Psoas muscle (tissue), 7 donors: ENCODE measurements at regions not wholly inside any gene's neighbourhood (a gene's known extent, or its start where the extent isn't known, plus 50 kb on each side); places are given as distances from the start of the nearest gene placed in this dataset.

Source experiments
- ATAC-seq, 4 donors: fragments of 200-7000 bp; cut with Tn5 transposase; one replicate each; pipeline ENCODE4 v1.9.1; 2020; ENCODE audit warnings: moderate library complexity in 3 of 4, mild to moderate bottlenecking in 2 of 4
- DNase-seq, 2 donors: peaks; one replicate each; pipeline ENCODE4 v3.0.0-alpha.2; 2020
- H3K27ac ChIP-seq: fragments of 200-600 bp; one replicate; pipeline ENCODE4 v1.8.0; 2022
- H3K27me3 ChIP-seq, 3 donors: fragments of 200-600 bp in 1 of 3; one replicate each; pipeline versions ENCODE4 v1.6.1 to v1.8.0; 2013 to 2022; ENCODE audit warnings: low read length in 2 of 3, mild to moderate bottlenecking in 2 of 3, moderate library complexity in 1 of 3; ENCODE audit not compliant: insufficient read depth in 3 of 3
- H3K36me3 ChIP-seq, 2 donors: fragments of 200-600 bp in 1 of 2; one replicate each; pipeline versions ENCODE4 v1.6.1 to v1.8.0; 2013 to 2022; ENCODE audit warnings: low read depth in 1 of 2, mild to moderate bottlenecking in 1 of 2, moderate library complexity in 1 of 2; ENCODE audit not compliant: insufficient read depth in 1 of 2
- H3K4me1 ChIP-seq: fragments of 200-600 bp; one replicate; pipeline ENCODE4 v1.8.0; 2022
- H3K4me3 ChIP-seq: fragments of 200-600 bp; one replicate; pipeline ENCODE4 v1.8.0; 2022; ENCODE audit warnings: mild to moderate bottlenecking
- H3K9me3 ChIP-seq: fragments of 200-600 bp; one replicate; pipeline ENCODE4 v1.8.0; 2022
- WGBS, 3 donors: extraction: QIAGEN DNeasy Blood & Tissue Kit; methylation state at CpG; one replicate each; pipeline versions ENCODE4 v1.1.6 to v1.1.7; 2013; 5-methylcytosine and 5-hydroxymethylcytosine counted together
- intact Hi-C, 2 donors: fragments of 100-400 bp; cut with DNase I; formaldehyde crosslinking; loops; one replicate each; pipeline versions ENCODE4 v1.11.0 to v1.14.2; 2022
- TF ChIP-seq, protein P1 (sequence below): fragments of 200-600 bp; IDR thresholded peaks from one replicate; pipeline ENCODE4 v1.8.0; 2022; ENCODE audit warnings: antibody characterized with exemption
- donor health status: healthy with polysubstance abuse.
- donor health status: DM: no; HTN: no; CAD: no; lungs with moderate emphysema.
- donor health status: Bipolar disorder and iron deficiency.
- donor health status: healthy.
- donor health status: DM: yes; HTN: yes; CAD: no.
- donor health status: DM: no; HTN: no; CAD: no.
- donor health status: DM: yes; HTN: yes; CAD: no.

DNA sequence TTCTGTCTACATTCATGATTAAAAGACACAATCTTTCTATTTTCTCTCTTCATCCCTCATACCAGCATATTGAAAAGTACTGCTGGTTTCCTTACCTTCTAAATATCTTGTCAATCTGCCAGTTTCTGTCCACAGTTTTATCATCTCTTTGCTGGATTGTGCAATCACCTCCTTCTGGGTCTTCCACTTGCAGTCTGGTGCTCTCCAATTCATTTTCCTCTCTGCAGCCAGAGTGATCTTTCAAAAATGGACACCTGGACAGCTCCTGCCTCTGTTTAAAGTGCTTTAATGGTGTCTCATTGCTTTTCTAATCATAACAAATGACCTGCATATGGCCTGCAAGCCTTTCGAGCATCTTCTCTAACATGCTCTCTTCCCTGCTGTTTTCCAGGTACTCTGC, 94.0 kb downstream of the C1QL2 start:
- no peak overlapping the region for H3K27ac ChIP-seq
- intact Hi-C loops: no loop called here
- DNase-seq: no peak
- H3K27me3 ChIP-seq: no peaks in the 10 kb centered on the region
- WGBS, 3 donors: 59 to 78% (median 72%) methylated on average over 1 of the region's 1 CpG
- H3K4me1 ChIP-seq: no peaks in the 10 kb centered on the region
- no peaks in the 10 kb centered on the region for H3K36me3 ChIP-seq
- no peaks in the 10 kb centered on the region for H3K9me3 ChIP-seq
- no peak for ATAC-seq
- TF ChIP-seq, protein P1, sequence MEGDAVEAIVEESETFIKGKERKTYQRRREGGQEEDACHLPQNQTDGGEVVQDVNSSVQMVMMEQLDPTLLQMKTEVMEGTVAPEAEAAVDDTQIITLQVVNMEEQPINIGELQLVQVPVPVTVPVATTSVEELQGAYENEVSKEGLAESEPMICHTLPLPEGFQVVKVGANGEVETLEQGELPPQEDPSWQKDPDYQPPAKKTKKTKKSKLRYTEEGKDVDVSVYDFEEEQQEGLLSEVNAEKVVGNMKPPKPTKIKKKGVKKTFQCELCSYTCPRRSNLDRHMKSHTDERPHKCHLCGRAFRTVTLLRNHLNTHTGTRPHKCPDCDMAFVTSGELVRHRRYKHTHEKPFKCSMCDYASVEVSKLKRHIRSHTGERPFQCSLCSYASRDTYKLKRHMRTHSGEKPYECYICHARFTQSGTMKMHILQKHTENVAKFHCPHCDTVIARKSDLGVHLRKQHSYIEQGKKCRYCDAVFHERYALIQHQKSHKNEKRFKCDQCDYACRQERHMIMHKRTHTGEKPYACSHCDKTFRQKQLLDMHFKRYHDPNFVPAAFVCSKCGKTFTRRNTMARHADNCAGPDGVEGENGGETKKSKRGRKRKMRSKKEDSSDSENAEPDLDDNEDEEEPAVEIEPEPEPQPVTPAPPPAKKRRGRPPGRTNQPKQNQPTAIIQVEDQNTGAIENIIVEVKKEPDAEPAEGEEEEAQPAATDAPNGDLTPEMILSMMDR: no peak
- H3K4me3 ChIP-seq: no peak overlapping the region

- Histone ChIP-seq H3K36me3 (no peaks in the 10 kb centered on the region), H3K4me3 (no peak overlapping the region), H3K4me1 (no peaks in the 10 kb centered on the region), H3K27me3 (peaks cover 0 to 3% (median 0%) of the 10 kb centered on the region in 3 donors), H3K9me3 (no peaks in the 10 kb centered on the region), H3K27ac (no peak overlapping the region)
- TF ChIP-seq, protein P1: no peak
- ATAC-seq: no peak
- intact Hi-C loops: no loop called here
- DNase-seq: no peak
- 42 to 66% (median 54%) methylated on average over 3 of the region's 3 CpGs for WGBS, 3 donors
Measured at GRCh38 chr2:119063177-119063576, 95.4 kb downstream of the C1QL2 start.

DNA sequence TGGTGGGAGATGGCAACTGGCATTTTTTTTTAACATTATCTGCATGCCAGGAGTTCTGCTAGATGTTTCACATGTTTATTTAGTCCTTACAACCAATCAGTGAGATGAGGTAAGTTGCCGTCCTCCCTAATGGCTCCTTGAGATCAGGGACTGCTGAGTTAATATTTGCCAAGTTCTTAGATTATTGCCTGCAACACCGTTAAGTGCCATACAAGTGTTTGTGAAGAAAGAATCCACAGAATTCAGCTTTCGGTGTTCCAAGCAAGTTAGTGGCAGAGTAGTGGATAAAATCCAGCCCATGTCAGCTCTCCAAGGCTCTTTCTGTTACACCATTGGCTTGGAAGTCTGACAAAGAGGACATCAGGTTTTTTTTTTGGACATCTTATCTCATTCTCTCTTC, 95.9 kb downstream of the C1QL2 start:
- 26 to 39% (median 31%) methylated on average over 3 of the region's 3 CpGs for WGBS, 3 donors
- ATAC-seq (no peak), DNase-seq (no peak)
- H3K9me3 ChIP-seq: no peaks in the 10 kb centered on the region
- H3K4me1 ChIP-seq: no peaks in the 10 kb centered on the region
- intact Hi-C loops: no loop called here
- peaks cover 0 to 4% (median 0%) of the 10 kb centered on the region in 3 donors for H3K27me3 ChIP-seq
- H3K4me3 ChIP-seq: no peak overlapping the region
- H3K27ac ChIP-seq: no peak overlapping the region
- TF ChIP-seq, protein P1: no peak
- no peaks in the 10 kb centered on the region for H3K36me3 ChIP-seq

- DNase-seq (no peak), ATAC-seq (no peak)
- Histone ChIP-seq H3K27me3 (peaks cover 0 to 4% (median 0%) of the 10 kb centered on the region in 3 donors), H3K27ac (no peak overlapping the region), H3K9me3 (no peaks in the 10 kb centered on the region), H3K36me3 (no peaks in the 10 kb centered on the region), H3K4me3 (no peak overlapping the region), H3K4me1 (no peaks in the 10 kb centered on the region)
- TF ChIP-seq, protein P1: no peak
- 9 to 21% (median 17%) methylated on average over 2 of the region's 2 CpGs for WGBS, 3 donors
- intact Hi-C loops: no loop called here
Measured at GRCh38 chr2:119062179-119062578, 96.4 kb downstream of the C1QL2 start.

DNA sequence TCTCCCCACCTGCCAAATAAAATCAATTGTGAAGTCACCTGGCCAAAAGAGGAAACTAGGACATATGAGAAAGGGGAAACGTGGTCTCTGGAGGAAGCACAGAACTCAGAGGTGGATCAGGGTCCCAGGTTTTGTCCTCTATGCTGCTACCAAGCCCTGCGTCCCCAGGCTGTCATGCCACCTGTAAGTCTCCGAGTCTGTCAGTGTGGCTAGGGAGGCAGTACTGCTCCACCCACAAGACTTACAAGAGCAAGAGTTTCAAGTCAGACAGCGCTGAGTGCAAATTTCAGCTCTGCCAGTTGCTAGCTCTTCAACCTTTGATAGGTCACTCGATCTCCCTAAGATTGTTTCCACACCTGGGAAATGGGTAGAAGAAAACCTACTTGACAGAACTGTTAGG, 98.6 kb downstream of the C1QL2 start:
- no peak for DNase-seq
- no peaks in the 10 kb centered on the region for H3K4me1 ChIP-seq
- intact Hi-C loops: no loop called here
- no peak overlapping the region for H3K27ac ChIP-seq
- TF ChIP-seq, protein P1: no peak
- H3K9me3 ChIP-seq: peaks cover 3% of the 10 kb centered on the region
- WGBS, 3 donors: 74 to 77% (median 77%) methylated on average over 5 of the region's 5 CpGs
- ATAC-seq: no peak
- H3K36me3 ChIP-seq: no peaks in the 10 kb centered on the region
- no peak overlapping the region for H3K4me3 ChIP-seq
- H3K27me3 ChIP-seq: peaks cover 0 to 4% (median 0%) of the 10 kb centered on the region in 3 donors
